Keratinocyte (primary cell): ENCODE measurements at regions not wholly inside any gene's neighbourhood (a gene's known extent, or its start where the extent isn't known, plus 50 kb on each side); places are given as distances from the start of the nearest gene placed in this dataset.

Experiments
- DNase-seq: peaks from one replicate; pipeline ENCODE4 v3.0.0-alpha.2; 2011; ENCODE audit warnings: low read depth, missing footprints, low spot score
- FAIRE-seq: peaks from 2 replicates; lab custom pipeline; 2011; peaks lifted over from hg19 to GRCh38; lab: Jason Lieb, UNC
- H2AFZ ChIP-seq: 2 replicates; pipeline ENCODE4 v1.6.0; 2012; ENCODE audit warnings: low read length, control low read depth, inconsistent platforms; ENCODE audit not compliant: control insufficient read depth
- H3K27ac ChIP-seq: 2 replicates; pipeline ENCODE4 v1.5.1; 2011; ENCODE audit warnings: low read length; ENCODE audit not compliant: control insufficient read depth, insufficient read depth
- H3K27me3 ChIP-seq: 3 replicates; pipeline ENCODE4 v1.6.0; 2011; ENCODE audit warnings: low read length; ENCODE audit not compliant: control insufficient read depth, insufficient read depth; ENCODE audit errors: extremely low read depth
- H3K36me3 ChIP-seq, 2 experiments: 2 replicates in 1 of 2; 3 replicates in 1 of 2; pipeline ENCODE4 v1.5.1; 2011; ENCODE audit warnings: low read length in 2 of 2, mild to moderate bottlenecking in 1 of 2; ENCODE audit not compliant: control insufficient read depth in 2 of 2, insufficient read depth in 2 of 2; ENCODE audit errors: extremely low read depth in 1 of 2
- H3K4me1 ChIP-seq: 3 replicates; pipeline ENCODE4 v1.5.1; 2011; ENCODE audit warnings: low read length; ENCODE audit not compliant: control insufficient read depth, insufficient read depth; ENCODE audit errors: extremely low read depth
- H3K4me2 ChIP-seq: 3 replicates; pipeline ENCODE4 v1.6.0; 2011; ENCODE audit warnings: low read depth, low read length; ENCODE audit not compliant: control insufficient read depth, insufficient read depth; ENCODE audit errors: extremely low read depth
- H3K4me3 ChIP-seq, 3 experiments: fragments of 200-600 bp in 1 of 3; sonication (generic) in 1 of 3; 2 replicates in 2 of 3; 3 replicates in 1 of 3; pipeline ENCODE4 v1.5.1; 2011 to 2016; ENCODE audit warnings: low read length in 3 of 3, mild to moderate bottlenecking in 3 of 3, control low read depth in 2 of 3, inconsistent platforms in 1 of 3, low read depth in 1 of 3, mixed read lengths in 1 of 3, mixed run types in 1 of 3, moderate library complexity in 1 of 3; ENCODE audit not compliant: control insufficient read depth in 2 of 3, insufficient read depth in 2 of 3; ENCODE audit errors: extremely low read depth in 1 of 3
- H3K79me2 ChIP-seq: 2 replicates; pipeline ENCODE4 v1.6.0; 2012; ENCODE audit warnings: low read length; ENCODE audit not compliant: control insufficient read depth, insufficient read depth
- H3K9ac ChIP-seq: 3 replicates; pipeline ENCODE4 v1.6.0; 2011; ENCODE audit warnings: low read length; ENCODE audit not compliant: control insufficient read depth, insufficient read depth; ENCODE audit errors: extremely low read depth
- H3K9me1 ChIP-seq: 3 replicates; pipeline ENCODE4 v1.6.0; 2011; ENCODE audit warnings: low read length; ENCODE audit not compliant: control insufficient read depth, insufficient read depth; ENCODE audit errors: extremely low read depth
- H3K9me3 ChIP-seq: 2 replicates; pipeline ENCODE4 v1.5.1; 2012; ENCODE audit warnings: low read depth, low read length; ENCODE audit not compliant: control insufficient read depth
- H4K20me1 ChIP-seq: 3 replicates; pipeline ENCODE4 v1.6.0; 2011; ENCODE audit warnings: low read length; ENCODE audit not compliant: control insufficient read depth, insufficient read depth; ENCODE audit errors: extremely low read depth
- EZH2 ChIP-seq: IDR thresholded peaks from one replicate; pipeline ENCODE4 v1.6.1; 2012; ENCODE audit warnings: inconsistent platforms, mild to moderate bottlenecking, low read length, moderate library complexity
- dilution Hi-C: fragments of 300-500 bp; cut with MboI; formaldehyde crosslinking; loops from one replicate; pipeline ENCODE4 v1.7.0; 2020; ENCODE audit warnings: low sequenced_read_pairs; ENCODE audit not compliant: extremely low pct_ligation_motif_present
- TF ChIP-seq, protein P1 (sequence below), 3 experiments: IDR thresholded peaks in 1 of 3; conservative IDR thresholded peaks in 1 of 3; optimal IDR thresholded peaks in 1 of 3; 2 replicates in 2 of 3; 3 replicates in 1 of 3; pipeline versions ENCODE3 to v1.5.1; 2011; ENCODE audit warnings: low read length in 3 of 3, mild to moderate bottlenecking in 3 of 3, moderate library complexity in 2 of 3, control low read depth in 1 of 3, inconsistent platforms in 1 of 3; ENCODE audit not compliant: insufficient read depth in 2 of 3; ENCODE audit errors: extremely low read depth in 1 of 3

- FAIRE-seq (no peak), DNase-seq (no peak)
- H3K4me3 ChIP-seq: no peak overlapping the region
- no peaks in the 10 kb centered on the region for H3K4me1 ChIP-seq
- no peaks in the 10 kb centered on the region for H3K9me1 ChIP-seq
- H3K79me2 ChIP-seq: no peaks in the 10 kb centered on the region
- H3K27me3 ChIP-seq: no peaks in the 10 kb centered on the region
- H3K9me3 ChIP-seq: no peaks in the 10 kb centered on the region
- H4K20me1 ChIP-seq: no peaks in the 10 kb centered on the region
- dilution Hi-C loops: no loop called here
- no peaks in the 10 kb centered on the region for H3K36me3 ChIP-seq
- no peak overlapping the region for H3K9ac ChIP-seq
- H2AFZ ChIP-seq: no peak overlapping the region
- no peak for TF ChIP-seq EZH2
- TF ChIP-seq, protein P1, sequence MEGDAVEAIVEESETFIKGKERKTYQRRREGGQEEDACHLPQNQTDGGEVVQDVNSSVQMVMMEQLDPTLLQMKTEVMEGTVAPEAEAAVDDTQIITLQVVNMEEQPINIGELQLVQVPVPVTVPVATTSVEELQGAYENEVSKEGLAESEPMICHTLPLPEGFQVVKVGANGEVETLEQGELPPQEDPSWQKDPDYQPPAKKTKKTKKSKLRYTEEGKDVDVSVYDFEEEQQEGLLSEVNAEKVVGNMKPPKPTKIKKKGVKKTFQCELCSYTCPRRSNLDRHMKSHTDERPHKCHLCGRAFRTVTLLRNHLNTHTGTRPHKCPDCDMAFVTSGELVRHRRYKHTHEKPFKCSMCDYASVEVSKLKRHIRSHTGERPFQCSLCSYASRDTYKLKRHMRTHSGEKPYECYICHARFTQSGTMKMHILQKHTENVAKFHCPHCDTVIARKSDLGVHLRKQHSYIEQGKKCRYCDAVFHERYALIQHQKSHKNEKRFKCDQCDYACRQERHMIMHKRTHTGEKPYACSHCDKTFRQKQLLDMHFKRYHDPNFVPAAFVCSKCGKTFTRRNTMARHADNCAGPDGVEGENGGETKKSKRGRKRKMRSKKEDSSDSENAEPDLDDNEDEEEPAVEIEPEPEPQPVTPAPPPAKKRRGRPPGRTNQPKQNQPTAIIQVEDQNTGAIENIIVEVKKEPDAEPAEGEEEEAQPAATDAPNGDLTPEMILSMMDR (optimal IDR thresholded peaks at IDR 0.05 in 1 of 3, IDR thresholded peaks at IDR 0.05 in 1 of 3, conservative IDR thresholded peaks at IDR 0.05 in 1 of 3; ENCODE audit: extremely low read depth in 1 of 3, insufficient read depth in 2 of 3, low read length in 3 of 3): no peak
- no peak overlapping the region for H3K4me2 ChIP-seq
- no peak overlapping the region for H3K27ac ChIP-seq
These were observed 238.2 kb downstream of the TSN start for GRCh38 chr2:121993682-121994081.

DNA sequence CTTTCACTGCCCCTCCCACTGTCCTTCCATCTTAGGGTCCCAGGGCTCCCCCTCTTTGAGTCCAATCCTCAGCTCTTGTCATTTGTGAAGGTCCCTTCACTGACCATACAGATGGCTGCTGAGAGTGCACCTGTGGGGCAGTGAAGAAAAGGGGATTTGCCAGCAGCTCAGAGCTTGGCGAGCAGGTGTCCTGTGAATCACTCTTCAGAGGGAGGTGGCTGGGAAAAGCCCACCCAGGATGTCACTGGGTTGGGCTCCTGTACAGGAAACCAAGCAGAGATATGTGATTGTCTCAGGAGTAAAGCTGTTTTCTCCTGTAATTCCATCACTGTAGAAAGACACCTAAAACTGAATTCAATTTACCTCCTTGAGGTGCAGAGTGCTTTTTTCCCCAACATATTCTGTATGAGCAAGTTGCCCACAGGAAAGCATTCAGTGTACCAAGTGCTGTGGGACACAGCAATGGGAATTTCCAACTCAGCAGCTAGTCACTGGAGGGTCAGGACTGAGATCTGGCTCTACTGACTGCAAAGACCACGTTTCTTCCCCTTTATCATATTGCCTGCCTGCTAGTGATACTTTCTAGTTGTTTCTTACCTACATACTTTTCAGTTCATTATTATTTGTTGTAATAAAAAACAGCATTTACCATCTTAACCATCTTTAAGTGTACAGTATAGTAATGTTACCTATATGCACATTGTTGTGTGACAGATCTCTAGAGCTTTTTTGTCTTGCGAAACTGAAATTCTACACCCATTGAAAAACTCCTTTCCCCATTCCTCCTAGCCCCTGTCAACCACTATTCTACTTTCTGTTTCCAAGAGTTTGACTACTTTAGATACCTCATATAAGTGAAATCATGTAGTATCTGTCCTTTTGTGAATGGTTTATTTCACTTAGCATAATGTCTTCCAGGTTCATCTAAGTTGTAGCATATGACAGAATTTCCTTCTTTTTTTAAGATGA lies 239.1 kb downstream of the TSN start:
- DNase-seq (no peak), FAIRE-seq (no peak)
- no peak overlapping the region for H2AFZ ChIP-seq
- H3K9me3 ChIP-seq: no peaks in the 10 kb centered on the region
- no peak overlapping the region for H3K4me3 ChIP-seq
- no peaks in the 10 kb centered on the region for H3K9me1 ChIP-seq
- dilution Hi-C loops: no loop called here
- no peak overlapping the region for H3K27ac ChIP-seq
- H3K4me2 ChIP-seq: no peak overlapping the region
- H3K27me3 ChIP-seq: no peaks in the 10 kb centered on the region
- H3K36me3 ChIP-seq: no peaks in the 10 kb centered on the region
- no peaks in the 10 kb centered on the region for H4K20me1 ChIP-seq
- H3K4me1 ChIP-seq: no peaks in the 10 kb centered on the region
- H3K79me2 ChIP-seq: no peaks in the 10 kb centered on the region
- H3K9ac ChIP-seq: no peak overlapping the region
- no peak for TF ChIP-seq EZH2
- TF ChIP-seq, protein P1 (optimal IDR thresholded peaks at IDR 0.05 in 1 of 3, IDR thresholded peaks at IDR 0.05 in 1 of 3, conservative IDR thresholded peaks at IDR 0.05 in 1 of 3; ENCODE audit: extremely low read depth in 1 of 3, insufficient read depth in 2 of 3, low read length in 3 of 3): no peak
